ENCODE measurements at regions not wholly inside any gene's neighbourhood (a gene's known extent, or its start where the extent isn't known, plus 50 kb on each side); places are given as distances from the start of the nearest gene placed in this dataset.

- TF ChIP-seq TAF1 (IDR thresholded peaks at IDR 0.05; ENCODE audit: low read depth, low read length) (no peak), POLR2AphosphoS5 (IDR thresholded peaks at IDR 0.05; ENCODE audit: low read depth, low read length) (no peak), POLR2A (IDR thresholded peaks at IDR 0.05; ENCODE audit: low read depth, low read length) (no peak)
Measured at GRCh38 chr3:72006631-72007556, 221.9 kb upstream of the PROK2 start.

All from GM12891 (cell line).